H1 (cell line): ENCODE measurements at regions not wholly inside any gene's neighbourhood (a gene's known extent, or its start where the extent isn't known, plus 50 kb on each side); places are given as distances from the start of the nearest gene placed in this dataset.

Source experiments
- CTCF ChIA-PET: fragments of 300-600 bp; sonication (Branson Sonifier 250); formaldehyde crosslinking; loops from one replicate; lab custom pipeline; 2021; ENCODE audit not compliant: partially characterized antibody; lab: Charles Lee
- POLR2A ChIA-PET: fragments of 300-600 bp; sonication (Branson Sonifier 250); formaldehyde crosslinking; loops from one replicate; lab custom pipeline; 2021; ENCODE audit warnings: inconsistent platforms; ENCODE audit not compliant: partially characterized antibody; lab: Charles Lee
- DNase-seq, 2 experiments: peaks; one replicate each; pipeline versions ENCODE4 v3.0.0 to v3.0.0-alpha.2; 2010 to 2022; ENCODE audit warnings: low spot score in 2 of 2, low read depth in 1 of 2, mixed read lengths in 1 of 2
- FAIRE-seq: peaks from 2 replicates; lab custom pipeline; 2011; peaks lifted over from hg19 to GRCh38; lab: Jason Lieb, UNC
- H2AFZ ChIP-seq: 2 replicates; pipeline ENCODE4 v1.8.1; 2012; ENCODE audit warnings: low read length, inconsistent platforms
- H2AK5ac ChIP-seq: 2 replicates; pipeline ENCODE4 v1.6.1; 2013; ENCODE audit warnings: low read depth, low read length
- H2BK120ac ChIP-seq: replicated peaks from 2 replicates; pipeline ENCODE3; 2013; ENCODE audit warnings: low read depth, low read length, inconsistent platforms
- H2BK12ac ChIP-seq: 2 replicates; pipeline ENCODE4 v1.6.1; 2013; ENCODE audit warnings: low read depth, low read length
- H2BK15ac ChIP-seq: 2 replicates; pipeline ENCODE4 v1.6.1; 2013; ENCODE audit warnings: low read length
- H2BK20ac ChIP-seq: 2 replicates; pipeline ENCODE4 v1.6.1; 2013; ENCODE audit warnings: low read length
- H2BK5ac ChIP-seq: 2 replicates; pipeline ENCODE4 v1.6.1; 2013; ENCODE audit warnings: low read depth, low read length
- H3K14ac ChIP-seq: 2 replicates; pipeline ENCODE4 v1.6.1; 2013; ENCODE audit warnings: inconsistent platforms; ENCODE audit not compliant: insufficient read length
- H3K18ac ChIP-seq: 2 replicates; pipeline ENCODE4 v1.6.1; 2013; ENCODE audit warnings: low read length; ENCODE audit errors: extremely low read depth
- H3K23ac ChIP-seq: 2 replicates; pipeline ENCODE4 v1.6.1; 2013; ENCODE audit warnings: inconsistent platforms; ENCODE audit not compliant: insufficient read length
- H3K23me2 ChIP-seq: 2 replicates; pipeline ENCODE4 v1.6.1; 2013; ENCODE audit warnings: low read depth, low read length
- H3K27ac ChIP-seq: 2 replicates; pipeline ENCODE4 v1.6.1; 2011; ENCODE audit warnings: low read depth, low read length, inconsistent platforms
- H3K27me3 ChIP-seq, 4 experiments: replicated peaks in 1 of 4; 1 replicate in 1 of 4; 2 replicates in 3 of 4; pipeline versions ENCODE4 v1.6.1 to v1.8.1; 2011 to 2013; ENCODE audit warnings: low read length in 3 of 4, mild to moderate bottlenecking in 3 of 4, inconsistent platforms in 2 of 4, mixed read lengths in 2 of 4, moderate library complexity in 1 of 4; ENCODE audit not compliant: control insufficient read depth in 3 of 4, insufficient read depth in 3 of 4; ENCODE audit errors: extremely low read depth in 1 of 4
- H3K36me3 ChIP-seq, 4 experiments: 2 replicates each; pipeline versions ENCODE4 v1.6.1 to v1.8.1; 2011 to 2013; ENCODE audit warnings: mild to moderate bottlenecking in 4 of 4, low read length in 3 of 4, moderate library complexity in 2 of 4, control low read depth in 1 of 4, inconsistent platforms in 1 of 4; ENCODE audit not compliant: insufficient read depth in 4 of 4, control insufficient read depth in 2 of 4
- H3K4ac ChIP-seq: replicated peaks from 2 replicates; pipeline ENCODE3; 2013; ENCODE audit warnings: low read length, low read depth, mixed read lengths, inconsistent platforms; ENCODE audit not compliant: insufficient read length
- H3K4me1 ChIP-seq, 4 experiments: replicated peaks in 1 of 4; 1 replicate in 1 of 4; 2 replicates in 3 of 4; pipeline versions ENCODE4 v1.6.1 to v1.8.1; 2011 to 2013; ENCODE audit warnings: low read length in 3 of 4, inconsistent platforms in 2 of 4, mixed read lengths in 1 of 4; ENCODE audit not compliant: insufficient read depth in 4 of 4, control insufficient read depth in 3 of 4
- H3K4me2 ChIP-seq, 2 experiments: 2 replicates each; pipeline versions ENCODE4 v1.6.1 to v1.8.1; 2011 to 2013; ENCODE audit warnings: low read depth in 2 of 2, low read length in 2 of 2, control low read depth in 1 of 2, inconsistent platforms in 1 of 2, mild to moderate bottlenecking in 1 of 2; ENCODE audit not compliant: insufficient read depth in 1 of 2
- H3K4me3 ChIP-seq, 4 experiments: fragments of 200-600, 300-600 bp in 1 of 4; sonication (generic), shearing (Covaris generic), sonication (Bioruptor Twin) in 1 of 4; 2 replicates each; pipeline versions ENCODE4 v1.5.1 to v1.8.1; 2011 to 2016; ENCODE audit warnings: low read length in 4 of 4, low read depth in 3 of 4, control low read depth in 2 of 4, inconsistent platforms in 2 of 4, mild to moderate bottlenecking in 2 of 4, mixed read lengths in 1 of 4, moderate library complexity in 1 of 4; ENCODE audit not compliant: insufficient read depth in 2 of 4; ENCODE audit errors: extremely low read depth in 1 of 4
- H3K56ac ChIP-seq: replicated peaks from 2 replicates; pipeline ENCODE3; 2013; ENCODE audit warnings: low read depth, mild to moderate bottlenecking, mixed read lengths, low read length, inconsistent platforms; ENCODE audit not compliant: insufficient read length
- H3K79me1 ChIP-seq: 2 replicates; pipeline ENCODE4 v1.6.1; 2013; ENCODE audit warnings: low read depth, low read length, control low read depth
- H3K79me2 ChIP-seq, 2 experiments: 2 replicates each; pipeline versions ENCODE4 v1.6.1 to v1.8.1; 2012 to 2013; ENCODE audit warnings: low read length in 2 of 2, mild to moderate bottlenecking in 2 of 2, inconsistent platforms in 1 of 2; ENCODE audit not compliant: insufficient read depth in 2 of 2, control insufficient read depth in 1 of 2
- H3K9ac ChIP-seq, 4 experiments: replicated peaks in 1 of 4; 1 replicate in 1 of 4; 2 replicates in 3 of 4; pipeline versions ENCODE4 v1.6.1 to v1.8.1; 2011 to 2013; ENCODE audit warnings: low read depth in 3 of 4, low read length in 3 of 4, control low read depth in 2 of 4, mild to moderate bottlenecking in 2 of 4, moderate library complexity in 2 of 4, inconsistent platforms in 1 of 4; ENCODE audit errors: extremely low read depth in 1 of 4
- H3K9me3 ChIP-seq, 2 experiments: 2 replicates each; pipeline versions ENCODE4 v1.6.1 to v1.8.1; 2012 to 2013; ENCODE audit warnings: mild to moderate bottlenecking in 2 of 2, moderate library complexity in 2 of 2, control low read depth in 1 of 2, inconsistent platforms in 1 of 2, low read depth in 1 of 2, low read length in 1 of 2, mixed read lengths in 1 of 2; ENCODE audit not compliant: insufficient read depth in 2 of 2
- H4K20me1 ChIP-seq, 2 experiments: replicated peaks in 1 of 2; 2 replicates each; pipeline versions ENCODE3 to v1.8.1; 2011 to 2013; ENCODE audit warnings: inconsistent platforms in 2 of 2, low read length in 2 of 2, mild to moderate bottlenecking in 1 of 2; ENCODE audit not compliant: insufficient read depth in 2 of 2, control insufficient read depth in 1 of 2
- H4K5ac ChIP-seq: 2 replicates; pipeline ENCODE4 v1.6.1; 2013; ENCODE audit warnings: low read length, low read depth, mixed read lengths, inconsistent platforms; ENCODE audit not compliant: insufficient read length
- H4K8ac ChIP-seq: 2 replicates; pipeline ENCODE4 v1.8.0; 2013; ENCODE audit warnings: mild to moderate bottlenecking, moderate library complexity, low read length, inconsistent platforms; ENCODE audit not compliant: insufficient read depth; ENCODE audit errors: extremely low read depth
- H4K91ac ChIP-seq: replicated peaks from 2 replicates; pipeline ENCODE3; 2013; ENCODE audit warnings: low read length, mixed read lengths, inconsistent platforms; ENCODE audit not compliant: insufficient read length
- BRCA1 ChIP-seq: IDR thresholded peaks from 2 replicates; pipeline ENCODE4 v1.6.1; 2012; ENCODE audit warnings: low read depth, low read length, improper control_type of control experiment
- CBX5 ChIP-seq: fragments of 300-800, 300-1000 bp; sonication (generic); IDR thresholded peaks from 2 replicates; pipeline ENCODE4 v1.7.1; 2016; ENCODE audit warnings: antibody characterized with exemption, low read length, low read depth
- CBX8 ChIP-seq: fragments of 300-800, 300-1000 bp; sonication (generic); IDR thresholded peaks from 2 replicates; pipeline ENCODE4 v1.7.1; 2016; ENCODE audit warnings: low read depth, low read length, borderline replicate concordance
- CHD2 ChIP-seq: IDR thresholded peaks from 2 replicates; pipeline ENCODE4 v1.6.1; 2012; ENCODE audit warnings: low read length, improper control_type of control experiment
- HDAC2 ChIP-seq, 2 experiments: fragments of 300-600 bp in 1 of 2; sonication (generic) in 1 of 2; IDR thresholded peaks; 2 replicates each; pipeline ENCODE4 v1.6.1; 2011 to 2012; ENCODE audit warnings: low read depth in 2 of 2, low read length in 2 of 2, mild to moderate bottlenecking in 2 of 2, moderate library complexity in 2 of 2, borderline replicate concordance in 1 of 2, inconsistent platforms in 1 of 2
- JUND ChIP-seq: IDR thresholded peaks from 2 replicates; pipeline ENCODE4 v1.6.1; 2011; ENCODE audit warnings: mild to moderate bottlenecking, improper control_type of control experiment, low read length
- KDM5A ChIP-seq: fragments of 200-600 bp; IDR thresholded peaks from 2 replicates; pipeline ENCODE4 v1.7.1; 2012; ENCODE audit warnings: mild to moderate bottlenecking, low read length, inconsistent platforms, mixed read lengths
- POLR2AphosphoS5 ChIP-seq: IDR thresholded peaks from 2 replicates; pipeline ENCODE4 v1.6.1; 2011; ENCODE audit warnings: low read depth, low read length
- POU5F1 ChIP-seq: IDR thresholded peaks from 2 replicates; pipeline ENCODE4 v1.6.1; 2011; ENCODE audit warnings: low read depth, mild to moderate bottlenecking, low read length, moderate library complexity
- RFX5 ChIP-seq: IDR thresholded peaks from 2 replicates; pipeline ENCODE4 v1.6.1; 2011; ENCODE audit warnings: low read depth, low read length, improper control_type of control experiment, borderline replicate concordance
- SIRT6 ChIP-seq: IDR thresholded peaks from one replicate; pipeline ENCODE4 v1.7.1; 2012; ENCODE audit warnings: low read length, inconsistent platforms
- WGBS, 2 experiments: shearing (Covaris generic) in 1 of 2; methylation state at CpG; one replicate each; pipeline versions ENCODE4 v1.1.6 to v1.1.7; 2013 to 2015; ENCODE audit warnings: low lambda C conversion rate in 2 of 2, mixed read lengths in 2 of 2, inconsistent platforms in 1 of 2, low coverage in 1 of 2, missing lambda C conversion rate in 1 of 2; ENCODE audit not compliant: insufficient replicate concordance in 2 of 2, insufficient coverage in 1 of 2, insufficient read length in 1 of 2; ENCODE audit errors: extremely low coverage in 1 of 2, missing lambda C conversion rate in 1 of 2; 5-methylcytosine and 5-hydroxymethylcytosine counted together
- TF ChIP-seq, protein P1 (sequence below): IDR thresholded peaks from 2 replicates; pipeline ENCODE4 v1.6.1; 2011; ENCODE audit warnings: low read length, improper control_type of control experiment
- TF ChIP-seq, protein P2 (sequence below): IDR thresholded peaks from 2 replicates; pipeline ENCODE4 v1.6.1; 2012; ENCODE audit warnings: low read length, inconsistent platforms

DNA sequence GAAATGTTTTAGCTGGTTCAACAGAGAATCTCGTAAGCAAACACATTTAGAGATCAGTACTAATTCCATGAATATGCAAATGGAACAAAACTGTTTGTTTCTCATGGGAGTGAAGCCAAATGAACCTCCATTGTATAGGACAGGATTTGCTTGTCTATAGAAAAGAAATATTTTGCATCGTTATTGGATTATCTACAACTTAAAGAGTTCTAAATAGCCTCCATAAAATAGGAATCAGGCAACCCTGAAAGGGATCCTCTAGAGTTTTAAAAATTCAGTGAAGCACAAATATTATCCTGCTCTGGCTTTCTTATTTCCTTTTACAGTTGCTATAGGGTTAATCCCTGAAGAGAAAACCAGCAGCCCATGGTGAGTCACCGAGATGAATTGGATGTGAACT is 378.4 kb upstream of the NRXN1 start:
- CTCF ChIA-PET, result no interaction called here
- no peak overlapping the region for H2BK5ac ChIP-seq
- H3K4ac ChIP-seq, result no peak overlapping the region
- no peak overlapping the region for H2BK15ac ChIP-seq
- no peak overlapping the region for H2BK20ac ChIP-seq
- H4K5ac ChIP-seq, result no peak overlapping the region
- no peak overlapping the region for H3K14ac ChIP-seq
- H3K27ac ChIP-seq, result no peak overlapping the region
- 81% methylated on average over 3 of the region's 3 CpGs; no CpG with 5 or more reads in 1 of the 2 experiments for WGBS, 2 experiments
- H2AK5ac ChIP-seq, result no peak overlapping the region
- no peaks in the 10 kb centered on the region for H3K27me3 ChIP-seq
- no peaks in the 10 kb centered on the region for H3K23me2 ChIP-seq
- H3K4me3 ChIP-seq, result no peak overlapping the region
- H3K36me3 ChIP-seq, result no peaks in the 10 kb centered on the region
- no peak overlapping the region for H3K18ac ChIP-seq
- no peak overlapping the region for H3K9ac ChIP-seq
- POLR2A ChIA-PET, result no interaction called here
- FAIRE-seq (no peak), DNase-seq (no peak)
- H3K56ac ChIP-seq, result no peak overlapping the region
- H2BK120ac ChIP-seq, result no peak overlapping the region
- no peak overlapping the region for H4K8ac ChIP-seq
- H3K4me1 ChIP-seq, result peaks cover 0 to 6% (median 0%) of the 10 kb centered on the region in 4 experiments; a peak in 1 of 7 replicates
- H3K9me3 ChIP-seq, result no peaks in the 10 kb centered on the region
- 0 out of 2 replicates have a peak overlapping the region, but pooled peaks have one; percentile 27 for H2AFZ ChIP-seq
- no peak overlapping the region for H3K23ac ChIP-seq
- H4K91ac ChIP-seq, result no peak overlapping the region
- H4K20me1 ChIP-seq, result no peaks in the 10 kb centered on the region
- H3K79me1 ChIP-seq, result no peaks in the 10 kb centered on the region
- no peaks in the 10 kb centered on the region for H3K79me2 ChIP-seq
- H2BK12ac ChIP-seq, result no peak overlapping the region
- H3K4me2 ChIP-seq, result no peak overlapping the region
- no peak for TF ChIP-seq POLR2AphosphoS5
- TF ChIP-seq JUND, result no peak
- no peak for TF ChIP-seq SIRT6
- no peak for TF ChIP-seq CBX5
- no peak for TF ChIP-seq KDM5A
- TF ChIP-seq POU5F1, result no peak
- no peak for TF ChIP-seq CHD2
- TF ChIP-seq, protein P1, sequence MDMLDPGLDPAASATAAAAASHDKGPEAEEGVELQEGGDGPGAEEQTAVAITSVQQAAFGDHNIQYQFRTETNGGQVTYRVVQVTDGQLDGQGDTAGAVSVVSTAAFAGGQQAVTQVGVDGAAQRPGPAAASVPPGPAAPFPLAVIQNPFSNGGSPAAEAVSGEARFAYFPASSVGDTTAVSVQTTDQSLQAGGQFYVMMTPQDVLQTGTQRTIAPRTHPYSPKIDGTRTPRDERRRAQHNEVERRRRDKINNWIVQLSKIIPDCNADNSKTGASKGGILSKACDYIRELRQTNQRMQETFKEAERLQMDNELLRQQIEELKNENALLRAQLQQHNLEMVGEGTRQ, result no peak
- no peak for TF ChIP-seq HDAC2 (IDR thresholded peaks at IDR 0.05; ENCODE audit: borderline replicate concordance in 1 of 2, low read depth in 2 of 2, low read length in 2 of 2)
- TF ChIP-seq BRCA1, result no peak
- TF ChIP-seq, protein P2, sequence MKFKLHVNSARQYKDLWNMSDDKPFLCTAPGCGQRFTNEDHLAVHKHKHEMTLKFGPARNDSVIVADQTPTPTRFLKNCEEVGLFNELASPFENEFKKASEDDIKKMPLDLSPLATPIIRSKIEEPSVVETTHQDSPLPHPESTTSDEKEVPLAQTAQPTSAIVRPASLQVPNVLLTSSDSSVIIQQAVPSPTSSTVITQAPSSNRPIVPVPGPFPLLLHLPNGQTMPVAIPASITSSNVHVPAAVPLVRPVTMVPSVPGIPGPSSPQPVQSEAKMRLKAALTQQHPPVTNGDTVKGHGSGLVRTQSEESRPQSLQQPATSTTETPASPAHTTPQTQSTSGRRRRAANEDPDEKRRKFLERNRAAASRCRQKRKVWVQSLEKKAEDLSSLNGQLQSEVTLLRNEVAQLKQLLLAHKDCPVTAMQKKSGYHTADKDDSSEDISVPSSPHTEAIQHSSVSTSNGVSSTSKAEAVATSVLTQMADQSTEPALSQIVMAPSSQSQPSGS, result no peak
- no peak for TF ChIP-seq RFX5
- TF ChIP-seq CBX8, result no peak
